ENCODE measurements at regions not wholly inside any gene's neighbourhood (a gene's known extent, or its start where the extent isn't known, plus 50 kb on each side); places are given as distances from the start of the nearest gene placed in this dataset.

DNA sequence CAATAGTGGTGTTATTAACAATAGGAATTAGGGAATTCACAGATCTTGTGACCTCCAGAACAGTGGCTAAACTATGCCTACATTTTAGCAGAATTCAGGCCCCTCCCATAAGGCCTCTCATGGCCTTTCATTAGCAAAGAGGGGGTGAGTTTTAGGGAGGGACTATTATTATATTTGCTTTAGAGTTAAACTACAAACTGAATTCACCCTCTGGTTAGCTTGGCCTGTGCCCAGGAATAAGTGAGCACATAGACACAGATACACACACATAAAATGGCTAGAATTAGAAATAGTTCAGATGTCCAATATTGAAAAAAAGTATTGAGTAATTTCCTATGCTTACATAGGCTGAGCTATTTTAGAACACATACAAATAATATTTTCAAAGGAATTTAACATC, 818.8 kb upstream of the COBL start:
- DNase-seq, result no peak

DNA sequence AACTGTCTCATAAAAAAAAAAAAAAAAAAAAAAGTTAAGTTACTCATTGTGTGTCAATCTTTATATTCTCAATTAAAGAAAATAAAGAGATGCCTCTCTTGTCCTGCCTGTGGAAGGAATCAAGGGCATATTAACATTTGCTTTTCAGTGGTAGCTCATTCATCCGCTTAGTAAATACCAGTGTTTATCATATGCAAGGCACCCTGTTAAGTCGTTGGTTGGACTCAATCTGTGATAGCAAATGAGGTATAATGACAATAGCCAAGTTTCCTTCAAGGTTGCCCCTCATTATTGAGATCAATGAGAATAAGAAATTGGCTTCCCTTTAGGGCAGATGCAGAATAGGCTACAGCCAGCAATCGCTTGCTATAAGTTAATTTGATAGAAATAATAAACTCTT, 812.7 kb upstream of the COBL start:
- no peak for DNase-seq

DNA sequence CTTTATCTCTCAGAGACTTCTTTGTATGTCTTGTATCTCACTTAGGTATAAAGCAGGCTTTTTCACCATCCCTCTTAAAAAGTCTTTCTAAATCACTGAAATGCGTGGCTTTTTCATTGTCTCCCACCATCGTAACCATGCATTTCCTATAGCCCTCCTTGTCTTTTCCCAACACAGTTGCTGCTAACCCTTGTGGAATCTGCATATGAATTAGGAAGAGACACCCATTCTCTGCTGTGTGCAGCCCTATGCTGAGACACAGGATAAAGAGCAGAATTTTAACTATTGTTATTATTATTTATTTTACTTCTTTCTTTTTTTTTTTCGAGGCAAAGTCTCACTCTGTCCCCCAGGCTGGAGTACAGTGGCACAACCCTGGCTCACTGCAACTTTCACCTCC, 804.3 kb upstream of the COBL start:
- DNase-seq, result no peak

DNA sequence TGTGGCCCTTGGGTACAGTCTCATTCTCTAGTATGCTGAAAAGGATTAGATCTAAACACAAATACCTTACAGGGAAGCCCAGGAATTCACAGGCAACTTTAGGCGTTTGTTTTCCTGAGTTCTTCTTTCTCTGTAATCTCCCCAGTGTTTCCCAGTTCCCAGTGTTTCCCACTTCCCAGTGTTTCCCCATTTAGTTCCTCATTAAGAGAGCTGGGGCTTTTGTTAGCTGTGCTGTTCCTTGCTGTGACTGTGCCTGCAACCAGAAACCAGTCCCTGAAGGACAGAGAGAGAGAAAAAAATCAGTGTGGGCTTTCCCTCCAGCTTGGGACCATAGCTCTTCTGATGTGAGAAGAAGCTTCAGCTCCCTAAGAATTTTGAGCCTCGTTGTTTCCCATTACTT, 802.9 kb upstream of the COBL start:
- DNase-seq, result no peak

DNA sequence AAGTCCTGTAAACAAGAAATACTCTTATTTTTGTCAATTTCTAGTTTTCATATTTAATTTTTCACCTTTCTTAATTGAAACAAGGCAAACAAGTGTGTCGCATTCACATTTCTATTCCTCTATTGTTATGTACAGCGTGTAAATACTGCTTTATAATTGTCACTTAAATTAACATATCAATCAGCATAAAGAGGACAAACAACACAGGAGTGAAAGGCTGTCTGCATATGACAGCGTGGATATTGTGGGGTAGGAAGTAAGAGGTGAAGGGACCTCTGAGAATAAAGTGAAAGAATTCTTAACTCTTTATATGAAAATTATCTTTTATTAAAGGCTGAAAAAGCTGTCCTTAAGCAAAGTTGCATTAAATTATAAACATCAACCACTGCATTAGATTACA, 797.9 kb upstream of the COBL start:
- DNase-seq, result no peak

DNA sequence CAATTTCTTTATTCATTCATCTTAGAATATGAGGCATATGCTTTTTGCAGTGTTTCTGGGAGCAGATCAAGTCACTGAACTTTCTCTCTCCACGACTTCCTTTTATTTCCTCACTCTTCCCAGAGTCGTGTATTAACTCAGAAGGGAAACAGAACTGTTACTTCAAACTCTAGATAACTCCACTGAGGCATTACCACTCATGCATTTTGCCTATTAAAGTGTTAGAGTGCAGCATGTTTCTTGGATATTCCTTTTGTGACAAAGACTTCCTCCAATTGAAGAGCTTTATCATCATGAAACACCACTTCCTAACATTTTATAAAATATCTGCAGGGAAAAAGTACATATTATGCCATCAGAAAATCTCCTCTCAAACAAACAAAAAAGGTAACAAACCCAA, 797.4 kb upstream of the COBL start:
- no peak for DNase-seq

DNA sequence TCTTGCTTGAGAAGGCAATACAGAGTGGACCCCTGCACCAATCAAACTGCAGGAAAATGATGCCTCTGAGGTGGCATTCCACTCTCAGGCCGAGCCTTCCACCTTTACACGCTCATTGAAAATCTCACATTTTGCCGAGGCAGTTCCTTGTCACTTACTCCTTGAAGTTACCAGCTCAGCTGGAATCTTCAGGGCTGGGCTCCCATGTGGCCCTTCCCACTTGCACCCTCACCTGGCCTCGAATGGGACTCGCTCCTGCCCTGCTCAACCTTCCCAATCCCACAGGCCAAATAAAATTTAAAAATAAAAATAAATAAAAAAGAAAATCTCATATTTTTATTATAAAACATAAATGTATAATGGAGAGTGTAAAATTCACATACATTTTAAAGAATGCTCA, 790.7 kb upstream of the COBL start:
- no peak for DNase-seq

DNA sequence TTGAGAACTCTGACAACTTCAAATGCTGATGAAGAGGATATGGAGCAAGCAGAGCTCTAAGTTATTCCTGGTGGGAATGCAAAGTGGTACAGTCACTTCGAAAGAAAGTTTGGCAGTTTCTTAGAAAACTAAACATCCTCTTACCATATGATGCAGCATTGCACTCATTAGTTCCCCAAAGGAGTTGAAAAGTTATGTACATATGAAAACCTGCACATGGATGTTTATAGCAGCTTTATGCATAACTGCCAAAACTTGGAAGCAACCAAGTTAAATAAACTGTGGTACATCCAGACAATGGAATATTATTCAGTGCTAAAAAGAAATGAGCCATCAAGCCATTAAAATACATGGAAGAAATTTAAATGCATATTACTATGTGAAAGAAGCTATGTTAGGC, 779.3 kb upstream of the COBL start:
- no peak for DNase-seq

DNA sequence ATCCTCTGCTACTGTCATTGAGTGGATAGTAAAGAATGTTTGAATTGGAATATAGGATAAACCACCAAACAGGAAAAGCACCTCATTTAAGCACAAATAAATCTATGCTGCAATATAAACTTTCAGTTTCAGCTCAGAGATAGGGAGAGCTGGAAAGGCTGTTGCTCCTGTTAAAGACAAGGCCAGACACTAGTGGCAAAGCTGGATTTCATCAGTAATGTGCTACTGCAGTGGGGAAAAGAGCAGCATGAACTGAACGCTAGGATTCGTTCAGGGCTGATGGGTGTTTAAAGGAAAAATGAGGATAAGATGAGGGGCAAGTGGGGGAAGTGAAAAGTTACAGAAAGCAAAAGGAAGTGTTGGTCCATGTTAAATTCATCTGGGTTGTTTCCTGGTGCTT, 775.4 kb upstream of the COBL start:
- no peak for DNase-seq

DNA sequence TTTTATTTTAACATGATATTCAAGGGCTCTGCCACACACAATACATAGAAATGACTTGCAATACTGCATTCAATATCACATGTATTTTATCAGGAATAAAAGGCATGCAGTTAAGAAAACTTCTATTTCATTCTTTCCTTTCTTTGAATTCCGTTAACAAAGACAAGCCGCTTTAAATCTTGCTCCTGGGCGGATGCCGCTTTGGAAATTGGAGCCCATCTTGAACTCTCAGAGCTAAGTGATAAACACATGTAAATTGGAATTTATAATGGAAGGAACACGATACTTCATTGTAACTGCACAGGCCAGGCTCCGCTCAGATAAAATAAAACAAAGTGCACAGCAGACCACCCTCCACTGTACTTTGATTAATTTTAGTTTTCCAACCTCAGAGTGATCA, 774.5 kb upstream of the COBL start:
- no peak for DNase-seq

DNA sequence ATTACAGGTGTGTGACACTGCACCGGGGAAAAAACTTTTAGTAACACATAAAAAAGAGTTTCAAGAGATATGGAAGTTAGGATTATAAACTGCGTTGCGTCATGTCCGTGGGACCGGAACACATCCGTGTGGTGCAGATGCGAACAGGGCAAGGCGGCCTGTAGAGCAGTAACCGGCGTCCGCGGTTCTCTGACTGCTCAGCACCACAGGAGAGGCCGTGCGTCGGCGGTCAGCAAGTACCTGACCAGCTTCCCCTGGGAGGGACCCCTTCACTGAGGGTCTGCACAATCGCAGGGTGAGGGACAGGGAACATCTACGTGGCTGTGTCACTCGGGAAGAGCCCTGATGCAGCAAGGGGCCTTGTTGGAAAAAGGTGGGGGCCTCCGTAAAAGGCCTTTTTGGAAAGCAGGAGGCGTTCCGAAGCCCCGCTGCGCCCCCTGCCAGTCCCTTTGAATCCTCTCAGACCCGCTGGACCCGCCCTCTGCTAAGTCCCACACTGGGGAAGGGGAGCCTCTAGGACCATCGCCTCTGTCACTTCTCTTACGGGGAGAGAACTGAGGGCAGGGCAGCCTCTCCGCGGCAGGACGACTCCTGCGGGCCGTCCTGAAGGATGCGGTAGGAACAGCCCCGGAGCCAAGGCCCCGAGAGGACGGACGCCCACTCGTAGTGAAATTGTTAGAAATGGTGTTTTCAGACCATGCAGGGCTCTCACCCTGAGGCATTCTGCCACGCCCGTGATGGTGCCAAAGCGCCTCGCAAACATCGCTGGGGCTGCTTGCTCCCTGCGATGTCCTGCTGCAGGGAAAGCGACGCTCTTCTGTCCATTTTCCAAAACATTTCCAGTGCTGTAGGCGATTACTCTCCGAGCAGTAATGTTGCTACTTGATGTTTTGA, 771.6 kb upstream of the COBL start:
- DNase-seq, result peak; percentile 64

DNA sequence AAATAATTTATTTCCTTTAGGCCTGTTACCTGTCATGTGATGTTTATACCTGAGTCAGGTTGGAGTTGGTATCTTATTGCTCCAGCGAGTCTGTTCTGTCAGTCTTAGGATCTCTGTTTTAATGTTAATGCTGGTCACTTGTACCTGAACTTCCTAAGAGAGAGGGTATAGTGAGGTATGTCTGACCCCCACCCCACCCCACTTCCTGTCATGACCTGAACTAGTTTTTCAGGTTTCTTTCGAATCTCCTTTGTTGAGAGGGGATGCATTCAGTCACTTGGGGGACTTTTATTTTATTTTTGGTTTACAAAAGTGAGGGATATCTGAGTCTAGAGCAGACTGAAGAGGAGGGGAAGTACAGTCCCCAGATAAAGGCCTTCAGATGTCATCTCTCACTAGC, 769.0 kb upstream of the COBL start:
- no peak for DNase-seq

DNA sequence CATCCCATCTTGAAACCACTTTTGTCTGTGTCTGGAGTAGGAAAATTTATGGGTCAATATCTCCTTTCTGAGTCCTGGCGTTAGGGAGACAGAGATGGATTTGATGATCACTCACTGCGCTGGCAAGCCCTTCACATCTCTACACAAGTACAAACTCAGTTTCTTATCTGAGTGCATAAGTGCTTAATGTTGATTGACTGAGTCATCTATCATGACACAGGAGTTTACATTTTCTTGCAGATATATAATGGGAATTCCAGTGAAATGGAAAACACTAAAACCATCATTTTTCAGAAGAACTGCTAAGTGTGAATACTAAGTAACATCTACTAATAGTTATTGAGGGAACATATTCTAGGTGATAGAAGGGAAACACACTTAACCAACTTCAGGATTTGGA, 763.9 kb upstream of the COBL start:
- no peak for DNase-seq

DNA sequence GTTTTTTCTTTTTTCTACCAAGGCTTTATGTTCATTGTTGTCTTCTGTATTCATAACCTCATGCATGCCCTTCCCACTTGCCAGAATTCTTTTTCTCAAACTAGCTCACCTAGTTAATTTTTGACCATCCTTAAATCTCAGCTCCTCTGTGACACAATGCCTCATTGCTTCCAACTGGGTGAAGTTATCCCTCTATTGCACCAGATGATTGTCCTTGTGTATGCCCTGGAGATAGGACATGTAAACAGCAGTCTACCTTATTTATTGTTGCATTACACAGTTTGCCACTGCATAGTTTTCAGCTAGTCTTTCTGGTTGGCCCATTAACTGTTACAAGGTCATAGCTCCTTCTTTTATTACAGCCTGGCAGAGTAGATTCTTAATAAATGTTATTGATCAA, 763.1 kb upstream of the COBL start:
- DNase-seq, result no peak

DNA sequence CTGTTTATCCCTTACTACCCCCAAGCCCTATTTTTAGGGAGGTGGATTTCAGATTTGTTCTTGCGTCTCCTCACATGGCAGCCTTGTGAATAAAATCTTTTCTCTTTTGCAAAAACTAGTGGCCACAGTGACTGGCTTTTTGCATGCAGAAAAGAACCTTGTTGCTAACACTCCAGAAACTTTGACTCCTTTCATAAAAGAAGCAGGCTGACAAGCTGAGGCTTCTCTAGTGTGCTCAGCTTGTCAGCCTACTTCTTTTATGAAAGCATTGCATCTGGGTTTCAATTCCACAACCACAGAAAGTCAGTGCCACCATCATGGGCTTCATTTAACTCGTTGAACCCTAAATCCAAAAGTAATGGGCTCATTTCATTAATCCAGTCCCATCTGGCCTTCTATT, 761.0 kb upstream of the COBL start:
- no peak for DNase-seq

DNA sequence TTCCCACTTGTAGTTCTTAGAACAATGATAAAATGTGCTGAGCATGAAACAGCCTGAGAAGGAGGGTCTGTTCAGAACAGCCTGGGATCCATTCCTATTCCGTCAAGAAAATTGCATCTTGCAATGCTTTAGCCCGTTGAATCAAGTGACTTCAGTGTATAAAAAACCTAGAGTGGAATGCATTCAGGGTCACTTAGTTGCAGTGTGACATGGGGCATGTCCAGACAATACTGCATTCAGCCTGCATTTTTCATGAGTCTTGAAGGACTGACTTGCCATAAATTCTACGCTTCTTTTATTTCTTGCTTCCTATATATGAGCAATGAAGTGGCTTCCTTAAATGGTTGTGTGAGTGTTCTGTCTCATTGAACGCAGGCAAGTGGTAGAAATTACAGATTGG, 758.3 kb upstream of the COBL start:
- no peak for DNase-seq

DNA sequence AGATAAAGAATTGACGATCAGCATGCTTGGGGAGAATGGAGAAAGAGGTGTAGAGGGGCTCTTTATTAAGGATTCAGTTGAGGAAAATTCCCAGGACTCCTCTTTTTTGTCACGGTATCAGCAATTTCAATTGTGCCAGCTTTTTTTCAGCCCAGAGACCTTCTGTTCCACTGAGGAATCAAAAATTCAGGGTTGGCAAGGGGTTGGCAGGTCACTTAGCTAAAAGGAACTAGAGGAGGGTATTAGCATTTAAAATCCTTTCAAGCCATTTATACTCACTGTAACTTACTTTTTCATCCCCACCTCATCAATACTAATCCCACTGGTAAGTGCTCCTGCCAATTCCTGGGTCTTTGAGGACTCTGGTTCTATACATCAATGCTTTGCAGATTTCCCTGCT, 757.5 kb upstream of the COBL start:
- no peak for DNase-seq

DNA sequence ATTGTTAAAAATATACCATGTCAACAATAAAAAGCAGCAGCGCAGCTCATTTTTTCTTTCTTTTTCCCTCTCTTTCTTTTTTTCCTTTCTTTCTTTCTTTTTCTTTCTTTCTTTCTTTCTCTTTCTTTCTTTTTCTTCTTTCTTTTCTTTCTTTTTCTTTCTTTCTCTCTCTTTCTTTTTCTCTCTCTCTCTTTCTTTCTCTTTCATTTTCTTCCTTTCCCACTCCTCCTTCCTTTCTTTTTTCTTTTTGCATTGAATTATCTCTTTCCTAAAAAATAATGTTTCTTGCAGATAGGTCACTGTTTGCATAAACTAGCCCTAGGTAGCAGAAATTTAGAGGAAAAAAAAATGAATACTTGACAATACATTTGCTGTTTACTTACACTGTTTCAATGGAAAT, 755.1 kb upstream of the COBL start:
- DNase-seq, result no peak

DNA sequence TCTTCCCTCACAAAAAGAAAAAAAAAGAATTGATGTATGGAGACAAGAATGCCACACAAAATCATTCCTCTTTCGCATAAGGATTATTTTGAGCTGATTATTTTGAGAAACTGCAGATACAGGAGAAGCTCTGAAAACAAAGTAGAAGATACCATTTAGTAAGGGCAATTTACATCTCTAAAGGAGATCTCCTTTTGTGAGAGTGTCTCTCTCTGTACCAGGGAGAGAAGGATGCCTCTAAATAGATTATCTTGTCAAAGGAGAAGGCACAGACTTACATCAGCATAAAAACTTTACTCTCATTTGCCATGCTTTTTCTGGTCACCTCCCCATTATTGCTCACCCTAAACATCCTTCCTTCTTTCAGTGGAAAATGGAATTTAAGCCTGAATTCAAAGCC, 747.9 kb upstream of the COBL start:
- DNase-seq, result no peak

DNA sequence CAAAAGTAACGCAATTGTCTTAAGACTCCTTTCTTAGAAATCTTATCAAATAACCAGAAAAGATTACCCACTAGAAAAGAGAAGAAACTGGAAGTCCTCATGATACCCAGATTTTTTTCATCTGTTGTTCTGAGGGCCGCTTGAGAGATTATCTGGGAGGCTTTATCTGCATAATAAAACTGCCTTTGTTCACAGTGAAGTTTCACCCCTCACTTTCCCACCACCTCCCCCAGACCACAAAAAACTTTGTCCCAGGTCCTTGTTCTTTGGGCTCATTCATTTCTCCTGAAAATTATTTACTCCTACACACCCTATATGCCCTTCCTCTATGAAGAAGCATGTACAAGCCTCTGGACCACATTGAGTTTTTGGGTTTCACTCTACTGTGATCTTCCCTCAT, 745.1 kb upstream of the COBL start:
- no peak for DNase-seq

DNA sequence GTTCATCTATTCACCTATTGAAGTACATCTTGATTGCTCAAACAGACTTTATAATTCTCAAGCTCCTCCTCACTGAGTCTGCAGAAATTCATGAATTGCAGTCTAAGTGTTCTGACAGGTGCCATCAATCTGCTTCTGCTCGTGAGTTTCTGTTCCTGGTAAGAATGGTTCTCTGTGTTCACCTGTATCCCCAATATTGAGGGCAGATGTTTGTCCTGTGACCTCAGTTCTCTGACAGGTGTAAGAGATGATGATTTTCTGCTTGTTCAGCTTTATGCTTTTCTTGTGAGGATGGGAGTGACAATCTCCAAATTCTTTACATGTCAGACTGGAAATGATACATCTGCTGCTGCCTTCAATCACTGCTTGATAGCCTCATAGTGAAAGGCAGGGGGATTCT, 736.9 kb upstream of the COBL start:
- DNase-seq, result no peak

DNA sequence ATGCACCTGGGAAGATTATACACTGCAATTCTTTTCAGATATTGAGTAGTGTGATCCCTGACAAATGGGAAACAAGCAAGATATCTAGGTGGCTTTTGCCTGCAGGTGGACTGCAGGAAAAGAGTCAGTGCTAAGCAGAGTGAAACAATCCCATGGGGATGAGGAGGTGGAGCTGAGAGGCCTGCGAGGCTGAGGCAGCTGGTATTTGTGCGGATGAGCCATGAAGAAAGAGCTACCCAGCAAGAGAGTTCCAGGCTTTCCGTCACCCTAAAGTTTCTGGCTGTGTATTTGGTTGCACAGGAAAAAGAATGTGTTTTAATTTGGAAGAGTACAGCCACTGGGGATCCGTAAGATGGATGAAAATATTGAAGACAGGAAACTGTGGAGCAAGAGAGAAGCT, 714.1 kb upstream of the COBL start:
- no peak for DNase-seq

DNA sequence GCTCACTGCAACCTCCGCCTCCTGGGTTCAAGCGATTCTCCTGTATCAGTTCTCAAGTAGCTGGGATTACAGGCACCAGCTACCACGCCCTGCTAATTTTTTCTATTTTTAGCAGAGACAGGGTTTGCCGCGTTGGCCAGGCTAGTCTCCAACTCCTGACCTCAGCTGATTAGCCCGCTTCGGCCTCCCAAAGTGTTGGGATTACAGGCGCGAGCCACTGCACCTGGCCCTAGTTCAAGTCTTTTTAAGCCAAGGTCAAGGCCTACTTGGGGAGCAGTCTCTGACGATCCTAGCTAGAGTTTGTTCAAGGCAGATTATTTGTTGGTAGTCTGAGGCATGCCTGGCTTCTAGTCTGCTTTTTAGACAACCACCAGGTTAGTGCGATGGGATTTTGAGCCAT, 709.5 kb upstream of the COBL start:
- DNase-seq, result no peak

DNA sequence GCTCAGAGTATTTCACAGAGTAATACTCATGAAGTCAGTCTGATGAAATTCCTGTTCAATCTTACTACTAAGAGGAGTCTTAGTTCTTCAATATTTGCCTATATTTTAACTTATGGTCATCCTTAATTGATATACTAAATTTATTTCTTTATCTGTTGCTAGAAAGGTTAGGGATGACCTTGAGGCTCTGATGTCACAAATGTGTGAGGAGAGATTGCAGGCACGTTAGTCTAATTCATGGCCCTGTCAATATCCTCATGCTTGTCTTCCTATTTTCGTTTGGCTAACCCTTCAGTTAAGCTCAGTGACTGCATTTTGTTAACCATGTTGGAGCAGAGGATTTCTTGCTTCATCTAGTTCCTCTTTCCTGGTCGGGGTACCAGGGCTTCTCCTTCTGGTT, 704.7 kb upstream of the COBL start:
- DNase-seq, result no peak

DNA sequence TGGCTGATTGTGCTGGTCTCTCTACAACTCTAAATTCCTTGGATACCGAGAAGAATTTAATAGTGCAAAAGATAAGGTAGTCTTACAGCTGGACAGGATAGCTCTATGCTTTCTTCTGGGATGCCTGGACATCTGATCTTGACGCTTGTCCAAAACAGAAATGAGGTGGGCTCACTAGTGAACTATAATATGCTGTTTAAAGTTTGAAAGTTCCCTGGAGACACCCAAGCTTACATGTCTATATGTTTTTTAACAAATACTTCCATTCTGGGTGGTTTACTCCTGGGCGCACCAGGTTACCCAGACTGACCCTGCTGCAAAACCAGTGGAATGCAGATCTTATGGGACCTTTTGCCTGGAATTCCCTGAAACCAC, 702.1 kb upstream of the COBL start:
- DNase-seq, result no peak
